ENCODE measurements at regions not wholly inside any gene's neighbourhood (a gene's known extent, or its start where the extent isn't known, plus 50 kb on each side); places are given as distances from the start of the nearest gene placed in this dataset.

- intact Hi-C loops (cut with DNase I): no loop called here
- Histone ChIP-seq H3K4me1 (no peaks in the 10 kb centered on the region), H3K4me3 (no peak overlapping the region), H3K9me3 (no peaks in the 10 kb centered on the region), H3K27me3 (peaks cover 0 to 8% of the 10 kb centered on the region in 2 donors), H3K36me3 (replicated peaks in 1 of 2; ENCODE audit: insufficient read depth in 1 of 2, low read depth in 2 of 2) (no peaks in the 10 kb centered on the region), H3K27ac (no peak overlapping the region)
- TF ChIP-seq POLR2A (IDR thresholded peaks at IDR 0.05): no peak
- TF ChIP-seq, protein P1, sequence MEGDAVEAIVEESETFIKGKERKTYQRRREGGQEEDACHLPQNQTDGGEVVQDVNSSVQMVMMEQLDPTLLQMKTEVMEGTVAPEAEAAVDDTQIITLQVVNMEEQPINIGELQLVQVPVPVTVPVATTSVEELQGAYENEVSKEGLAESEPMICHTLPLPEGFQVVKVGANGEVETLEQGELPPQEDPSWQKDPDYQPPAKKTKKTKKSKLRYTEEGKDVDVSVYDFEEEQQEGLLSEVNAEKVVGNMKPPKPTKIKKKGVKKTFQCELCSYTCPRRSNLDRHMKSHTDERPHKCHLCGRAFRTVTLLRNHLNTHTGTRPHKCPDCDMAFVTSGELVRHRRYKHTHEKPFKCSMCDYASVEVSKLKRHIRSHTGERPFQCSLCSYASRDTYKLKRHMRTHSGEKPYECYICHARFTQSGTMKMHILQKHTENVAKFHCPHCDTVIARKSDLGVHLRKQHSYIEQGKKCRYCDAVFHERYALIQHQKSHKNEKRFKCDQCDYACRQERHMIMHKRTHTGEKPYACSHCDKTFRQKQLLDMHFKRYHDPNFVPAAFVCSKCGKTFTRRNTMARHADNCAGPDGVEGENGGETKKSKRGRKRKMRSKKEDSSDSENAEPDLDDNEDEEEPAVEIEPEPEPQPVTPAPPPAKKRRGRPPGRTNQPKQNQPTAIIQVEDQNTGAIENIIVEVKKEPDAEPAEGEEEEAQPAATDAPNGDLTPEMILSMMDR (IDR thresholded peaks at IDR 0.05): no peak
- DNase-seq (no peak), ATAC-seq (no peak)
- 19 to 27% methylated on average over 2 of the region's 2 CpGs for WGBS, 2 donors
Measured at GRCh38 chr5:88997937-88998336, 115.0 kb upstream of the MEF2C start.

DNA sequence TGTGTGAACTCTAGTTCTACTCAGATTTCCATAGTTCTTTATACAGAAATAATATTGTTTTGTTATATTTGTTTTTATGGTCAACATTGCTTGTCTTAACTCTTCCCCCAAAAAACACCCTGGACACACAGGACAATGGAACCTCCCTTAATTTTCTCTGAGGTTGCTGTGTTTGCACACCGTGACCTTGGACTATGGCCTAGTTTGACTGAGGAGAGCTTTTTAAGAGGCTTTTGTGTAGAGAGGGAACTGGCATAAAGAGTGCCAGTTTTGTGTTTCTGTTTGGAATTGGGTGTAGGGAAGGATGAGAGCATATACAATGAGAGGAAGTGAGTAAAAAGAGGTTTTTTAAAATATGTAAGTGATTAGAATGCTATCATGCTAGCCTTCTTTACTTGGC lies 101.1 kb upstream of the MEF2C start:
- Histone ChIP-seq H3K9me3 (no peaks in the 10 kb centered on the region), H3K27me3 (no peaks in the 10 kb centered on the region), H3K4me1 (no peaks in the 10 kb centered on the region), H3K27ac (no peak overlapping the region), H3K4me3 (no peak overlapping the region), H3K36me3 (replicated peaks in 1 of 2; ENCODE audit: insufficient read depth in 1 of 2, low read depth in 2 of 2) (no peaks in the 10 kb centered on the region)
- no peak for DNase-seq
- no peak for ATAC-seq
- intact Hi-C loops (cut with DNase I): no loop called here
- 48 to 68% methylated on average over 1 of the region's 1 CpG for WGBS, 2 donors
- TF ChIP-seq, protein P1 (IDR thresholded peaks at IDR 0.05): no peak
- no peak for TF ChIP-seq POLR2A (IDR thresholded peaks at IDR 0.05)

DNA sequence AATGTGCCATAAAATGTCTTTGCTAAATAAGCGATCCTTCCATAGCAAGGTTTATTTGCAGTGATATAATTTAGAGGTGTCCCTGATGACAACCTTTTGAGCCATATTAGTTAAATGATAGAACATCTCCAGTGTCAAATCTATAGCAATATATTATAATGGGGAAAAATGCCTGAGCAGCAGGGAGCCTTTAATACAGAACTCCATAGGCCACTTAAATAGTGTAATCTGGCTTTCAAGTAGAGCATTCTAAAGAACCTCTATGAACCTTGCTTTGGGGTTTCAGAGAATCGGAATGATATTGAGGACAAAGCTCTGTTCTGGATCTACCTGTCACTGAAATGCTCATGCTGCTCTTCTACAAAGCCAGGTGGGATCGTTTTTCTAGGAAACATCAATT lies 96.7 kb upstream of the MEF2C start:
- ATAC-seq (no peak), DNase-seq (no peak)
- 76 to 82% methylated on average over 3 of the region's 3 CpGs for WGBS, 2 donors
- Histone ChIP-seq H3K4me3 (no peak overlapping the region), H3K9me3 (no peaks in the 10 kb centered on the region), H3K27ac (no peak overlapping the region), H3K36me3 (replicated peaks in 1 of 2; ENCODE audit: insufficient read depth in 1 of 2, low read depth in 2 of 2) (no peaks in the 10 kb centered on the region), H3K27me3 (no peaks in the 10 kb centered on the region), H3K4me1 (no peaks in the 10 kb centered on the region)
- TF ChIP-seq, protein P1 (IDR thresholded peaks at IDR 0.05): no peak
- no peak for TF ChIP-seq POLR2A (IDR thresholded peaks at IDR 0.05)
- intact Hi-C loops (cut with DNase I): no loop called here

GRCh38 chr5:88979244-88979643 lies 96.3 kb upstream of the MEF2C start:
- H3K27ac ChIP-seq: no peak overlapping the region
- H3K4me3 ChIP-seq: no peak overlapping the region
- no peak for DNase-seq
- H3K4me1 ChIP-seq: no peaks in the 10 kb centered on the region
- TF ChIP-seq, protein P1 (IDR thresholded peaks at IDR 0.05): no peak
- TF ChIP-seq POLR2A (IDR thresholded peaks at IDR 0.05): no peak
- intact Hi-C loops (cut with DNase I): no loop called here
- no peaks in the 10 kb centered on the region for H3K27me3 ChIP-seq
- no peak for ATAC-seq
- H3K9me3 ChIP-seq: no peaks in the 10 kb centered on the region
- 66 to 67% methylated on average over 3 of the region's 3 CpGs for WGBS, 2 donors
- no peaks in the 10 kb centered on the region for H3K36me3 ChIP-seq (replicated peaks in 1 of 2; ENCODE audit: insufficient read depth in 1 of 2, low read depth in 2 of 2)

DNA sequence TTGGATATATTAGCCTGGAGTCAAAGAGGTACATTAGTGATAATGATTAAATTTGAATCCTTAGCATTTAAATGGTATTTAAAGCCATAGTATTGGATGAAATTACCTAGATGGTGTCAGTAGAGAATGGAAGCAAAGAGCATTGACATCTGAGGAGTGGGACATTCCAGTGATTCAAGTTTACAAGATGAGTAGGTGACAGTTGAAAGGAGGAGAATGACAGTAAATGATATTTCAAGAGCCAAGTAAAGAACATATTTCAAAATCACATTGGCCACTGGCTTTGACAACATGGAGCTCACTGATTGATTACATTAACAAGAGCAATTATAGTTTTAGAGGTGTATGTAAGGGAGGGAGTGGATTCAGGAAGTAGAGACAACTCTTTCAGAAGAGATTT lies 93.9 kb upstream of the MEF2C start:
- H3K4me1 ChIP-seq: no peaks in the 10 kb centered on the region
- H3K36me3 ChIP-seq (replicated peaks in 1 of 2; ENCODE audit: insufficient read depth in 1 of 2, low read depth in 2 of 2): no peaks in the 10 kb centered on the region
- ATAC-seq (no peak), DNase-seq (no peak)
- TF ChIP-seq, protein P1 (IDR thresholded peaks at IDR 0.05): no peak
- no peak for TF ChIP-seq POLR2A (IDR thresholded peaks at IDR 0.05)
- no peak overlapping the region for H3K27ac ChIP-seq
- no peak overlapping the region for H3K4me3 ChIP-seq
- intact Hi-C loops (cut with DNase I): no loop called here
- no peaks in the 10 kb centered on the region for H3K27me3 ChIP-seq
- H3K9me3 ChIP-seq: no peaks in the 10 kb centered on the region
